GM23338 (cell line): ENCODE measurements at regions not wholly inside any gene's neighbourhood (a gene's known extent, or its start where the extent isn't known, plus 50 kb on each side); places are given as distances from the start of the nearest gene placed in this dataset.

Experiments used
- ATAC-seq: fragments of 200-7000 bp; cut with Tn5 transposase; 3 replicates; pipeline ENCODE4 v1.9.1; 2020
- DNase-seq: peaks from one replicate; pipeline ENCODE4 v3.0.0-alpha.2; 2015; ENCODE audit warnings: low spot score
- H2AFZ ChIP-seq: fragments of 200-600 bp; sonication (generic); 2 replicates; pipeline ENCODE4 v1.8.0; 2016; ENCODE audit warnings: antibody characterized with exemption, mild to moderate bottlenecking, moderate library complexity
- H3F3A ChIP-seq: fragments of 200-600 bp; sonication (generic); replicated peaks from 2 replicates; pipeline ENCODE4 v1.8.0; 2017; ENCODE audit warnings: antibody characterized with exemption, mixed run types, low read depth
- H3K27ac ChIP-seq: fragments of 200-600 bp; sonication (generic); 2 replicates; pipeline ENCODE4 v1.6.1; 2016; ENCODE audit warnings: low read depth
- H3K27me3 ChIP-seq: fragments of 200-600 bp; sonication (generic); 2 replicates; pipeline ENCODE4 v1.8.0; 2016; ENCODE audit warnings: mild to moderate bottlenecking, mixed run types, moderate library complexity; ENCODE audit not compliant: insufficient read depth
- H3K36me3 ChIP-seq: fragments of 200-600 bp; sonication (generic); 2 replicates; pipeline ENCODE4 v1.8.0; 2016; ENCODE audit warnings: mild to moderate bottlenecking; ENCODE audit not compliant: insufficient read depth
- H3K4me1 ChIP-seq: fragments of 200-600 bp; sonication (generic); 2 replicates; pipeline ENCODE4 v1.8.0; 2016; ENCODE audit warnings: mild to moderate bottlenecking, moderate library complexity; ENCODE audit not compliant: insufficient read depth
- H3K4me2 ChIP-seq: fragments of 200-600 bp; sonication (generic); 2 replicates; pipeline ENCODE4 v1.7.1; 2017; ENCODE audit warnings: mixed run types
- H3K4me3 ChIP-seq: fragments of 200-600 bp; sonication (generic); 2 replicates; pipeline ENCODE4 v1.6.1; 2016; ENCODE audit warnings: mixed run types
- H3K79me2 ChIP-seq: fragments of 200-600 bp; sonication (generic); replicated peaks from 2 replicates; pipeline ENCODE4 v1.8.0; 2017; ENCODE audit warnings: mild to moderate bottlenecking; ENCODE audit not compliant: insufficient read depth
- H3K9me2 ChIP-seq: fragments of 200-600 bp; sonication (generic); 2 replicates; pipeline ENCODE4 v1.8.0; 2017; ENCODE audit not compliant: insufficient read depth
- H4K20me1 ChIP-seq: fragments of 200-600 bp; sonication (generic); replicated peaks from 2 replicates; pipeline ENCODE4 v1.8.0; 2017; ENCODE audit warnings: mild to moderate bottlenecking; ENCODE audit not compliant: insufficient read depth
- H3K27ac Mint-ChIP-seq: 2 replicates; pipeline ENCODE4 v1.8.0; 2020; ENCODE audit warnings: inconsistent platforms, mild to moderate bottlenecking, moderate library complexity, mixed read lengths
- H3K27me3 Mint-ChIP-seq: 3 replicates; pipeline ENCODE4 v1.8.0; 2022; ENCODE audit warnings: low read depth, mild to moderate bottlenecking, moderate library complexity, mixed read lengths, inconsistent platforms; ENCODE audit not compliant: insufficient read depth, poor library complexity
- H3K36me3 Mint-ChIP-seq: 3 replicates; pipeline ENCODE4 v1.8.0; 2021; ENCODE audit warnings: low read depth, mild to moderate bottlenecking, inconsistent platforms, moderate library complexity, mixed read lengths
- H3K4me1 Mint-ChIP-seq: 3 replicates; pipeline ENCODE4 v1.8.0; 2020; ENCODE audit warnings: mild to moderate bottlenecking, inconsistent platforms, mixed read lengths
- H3K4me3 Mint-ChIP-seq: 3 replicates; pipeline ENCODE4 v1.8.0; 2021; ENCODE audit warnings: moderate library complexity, mild to moderate bottlenecking, inconsistent platforms, mixed read lengths
- H3K9me3 Mint-ChIP-seq: 3 replicates; pipeline ENCODE4 v1.8.0; 2020; ENCODE audit warnings: moderate library complexity, mild to moderate bottlenecking, inconsistent platforms, mixed read lengths
- CREB1 ChIP-seq: fragments of 250-450 bp; sonication (Bioruptor Pico); IDR thresholded peaks from 2 replicates; pipeline ENCODE4 v1.5.0; 2020; ENCODE audit warnings: low read depth, mild to moderate bottlenecking, moderate library complexity
- ETS1 ChIP-seq: IDR thresholded peaks from 2 replicates; pipeline ENCODE4 v1.6.1; 2016; ENCODE audit warnings: antibody characterized with exemption
- EZH2 ChIP-seq: fragments of 200-600 bp; sonication (generic); IDR thresholded peaks from one replicate; pipeline ENCODE4 v1.8.0; 2017; ENCODE audit warnings: antibody characterized with exemption, mild to moderate bottlenecking, low read depth; ENCODE audit not compliant: unreplicated experiment
- EZH2phosphoT487 ChIP-seq: fragments of 200-600 bp; sonication (generic); IDR thresholded peaks from one replicate; pipeline ENCODE4 v1.8.1; 2018; ENCODE audit warnings: antibody characterized with exemption; ENCODE audit not compliant: unreplicated experiment
- JUNB ChIP-seq: IDR thresholded peaks from one replicate; pipeline ENCODE4 v1.6.1; 2016; ENCODE audit warnings: antibody characterized with exemption; ENCODE audit not compliant: unreplicated experiment
- NANOG ChIP-seq: IDR thresholded peaks from 2 replicates; pipeline ENCODE4 v1.6.1; 2016; ENCODE audit warnings: antibody characterized with exemption, borderline replicate concordance
- REST ChIP-seq: IDR thresholded peaks from one replicate; pipeline ENCODE4 v1.6.1; 2018; ENCODE audit warnings: antibody characterized with exemption; ENCODE audit not compliant: unreplicated experiment
- STAT1 ChIP-seq: IDR thresholded peaks from one replicate; pipeline ENCODE4 v1.6.1; 2016; ENCODE audit warnings: antibody characterized with exemption; ENCODE audit not compliant: unreplicated experiment
- ZNF114 ChIP-seq: fragments of 250-450 bp; sonication (Bioruptor Pico); IDR thresholded peaks from 2 replicates; pipeline ENCODE4 v1.5.0; 2020; ENCODE audit warnings: mild to moderate bottlenecking, moderate library complexity
- ZNF331 ChIP-seq: fragments of 250-450 bp; sonication (Bioruptor Pico); IDR thresholded peaks from 2 replicates; pipeline ENCODE4 v1.5.0; 2020; ENCODE audit warnings: low read depth, mild to moderate bottlenecking, moderate library complexity
- ZNF462 ChIP-seq: fragments of 250-450 bp; sonication (Bioruptor Pico); IDR thresholded peaks from 2 replicates; pipeline ENCODE4 v1.5.0; 2020; ENCODE audit warnings: mild to moderate bottlenecking, moderate library complexity

- Mint-ChIP-seq H3K4me3 (0 out of 3 replicates have a peak overlapping the region, but pooled peaks have one; percentile 18), H3K27me3 (peaks cover 7% of the 10 kb centered on the region), H3K4me1 (peaks cover 49% of the 10 kb centered on the region), H3K36me3 (peaks cover 7% of the 10 kb centered on the region; the same call in 2 of the 3 replicates), H3K27ac (peak overlapping the region; percentile 97), H3K9me3 (peaks cover 4% of the 10 kb centered on the region; the same call in 2 of the 3 replicates)
- Histone ChIP-seq H3K9me2 (0 out of 2 replicates have a peak, but pooled peaks cover 5% of the 10 kb centered on the region), H3F3A (no peaks in the 10 kb centered on the region), H3K4me1 (peaks cover 43% of the 10 kb centered on the region), H3K27ac (peak overlapping the region; percentile 94), H3K4me2 (peak overlapping the region; percentile 26), H4K20me1 (no peaks in the 10 kb centered on the region), H3K4me3 (no peak overlapping the region), H2AFZ (no peak overlapping the region), H3K36me3 (no peaks in the 10 kb centered on the region), H3K27me3 (no peaks in the 10 kb centered on the region), H3K79me2 (no peaks in the 10 kb centered on the region)
- ATAC-seq (no peak), DNase-seq (peak; percentile 56)
- TF ChIP-seq ZNF331 (CRISPR knock-in tag) (no peak), CREB1 (CRISPR knock-in tag) (no peak), ZNF114 (CRISPR knock-in tag) (no peak), JUNB (no peak), REST (no peak), NANOG (no peak), EZH2 (no peak), STAT1 (no peak), EZH2phosphoT487 (no peak), ZNF462 (CRISPR knock-in tag) (no peak), ETS1 (no peak)
Measured at GRCh38 chr7:121796936-121797656, 75.9 kb upstream of the PTPRZ1 start.
